ENCODE measurements at regions not wholly inside any gene's neighbourhood (a gene's known extent, or its start where the extent isn't known, plus 50 kb on each side); places are given as distances from the start of the nearest gene placed in this dataset.

DNA sequence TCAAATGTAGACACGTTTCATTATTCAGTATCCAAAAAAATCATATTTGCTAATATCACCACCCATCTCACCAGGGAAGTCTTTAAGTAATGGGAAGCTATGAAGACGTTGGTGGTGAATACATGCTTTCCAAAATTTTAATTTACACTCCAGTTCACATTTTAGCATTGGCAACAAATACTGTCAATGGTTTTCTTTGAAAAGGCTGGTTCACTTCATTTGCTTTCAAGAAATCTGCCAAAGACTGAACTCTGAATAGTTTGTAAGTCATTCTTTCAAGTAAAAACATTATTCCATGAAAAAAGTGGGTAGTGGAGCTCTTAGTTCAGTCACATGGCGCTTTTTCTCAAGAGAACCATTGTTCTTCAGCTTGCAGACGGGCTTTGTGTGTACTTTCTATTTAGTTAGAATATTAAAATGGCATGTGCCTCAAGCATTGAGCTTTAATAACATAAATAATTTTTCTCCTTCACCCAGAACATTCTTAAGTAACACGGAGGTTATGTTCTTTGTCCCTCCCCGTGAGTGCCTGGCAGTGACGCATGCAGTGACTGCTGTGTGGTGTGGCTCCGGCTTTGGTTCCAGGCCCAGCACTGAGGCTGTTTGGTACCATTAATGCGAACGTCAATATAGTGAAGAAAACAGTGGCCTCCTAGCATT is 300.0 kb upstream of the HDAC4 start:
- no peak for DNase-seq

DNA sequence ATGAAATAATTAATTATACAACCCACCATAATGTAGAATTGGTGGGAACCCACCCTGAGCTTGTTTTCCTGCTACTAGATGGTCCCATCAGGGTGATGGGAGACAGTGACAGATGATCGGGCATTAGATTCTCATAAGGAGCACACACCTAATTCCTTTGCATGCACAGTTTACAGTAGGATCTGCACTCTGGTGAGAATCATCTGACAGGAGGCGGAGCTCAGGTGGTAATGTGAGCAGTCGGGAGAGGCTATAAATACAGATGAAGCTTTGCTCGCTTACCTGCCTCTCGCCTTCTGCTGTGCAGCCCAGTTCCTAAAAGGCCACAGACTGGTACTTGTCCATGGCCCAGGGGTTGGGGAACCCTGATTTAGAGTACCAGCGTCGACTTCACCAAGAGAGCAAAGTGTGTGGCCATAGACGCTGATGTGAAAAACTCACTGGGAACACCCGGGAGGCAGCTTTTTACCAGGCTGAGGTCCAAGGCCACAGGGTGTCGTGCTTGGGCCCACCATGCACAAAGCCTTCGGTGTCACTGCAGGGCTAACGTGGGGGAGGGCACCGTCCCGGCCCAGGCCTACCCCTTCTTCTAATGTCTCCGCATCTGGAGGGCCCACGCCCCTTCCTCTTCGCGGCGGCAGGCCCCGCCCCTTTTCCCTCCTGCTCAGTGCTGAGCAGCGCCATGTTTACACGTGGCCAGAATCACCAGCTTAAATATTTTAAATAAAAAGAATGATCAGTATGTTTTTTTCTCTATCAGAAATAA is 296.8 kb upstream of the HDAC4 start:
- no peak for DNase-seq

DNA sequence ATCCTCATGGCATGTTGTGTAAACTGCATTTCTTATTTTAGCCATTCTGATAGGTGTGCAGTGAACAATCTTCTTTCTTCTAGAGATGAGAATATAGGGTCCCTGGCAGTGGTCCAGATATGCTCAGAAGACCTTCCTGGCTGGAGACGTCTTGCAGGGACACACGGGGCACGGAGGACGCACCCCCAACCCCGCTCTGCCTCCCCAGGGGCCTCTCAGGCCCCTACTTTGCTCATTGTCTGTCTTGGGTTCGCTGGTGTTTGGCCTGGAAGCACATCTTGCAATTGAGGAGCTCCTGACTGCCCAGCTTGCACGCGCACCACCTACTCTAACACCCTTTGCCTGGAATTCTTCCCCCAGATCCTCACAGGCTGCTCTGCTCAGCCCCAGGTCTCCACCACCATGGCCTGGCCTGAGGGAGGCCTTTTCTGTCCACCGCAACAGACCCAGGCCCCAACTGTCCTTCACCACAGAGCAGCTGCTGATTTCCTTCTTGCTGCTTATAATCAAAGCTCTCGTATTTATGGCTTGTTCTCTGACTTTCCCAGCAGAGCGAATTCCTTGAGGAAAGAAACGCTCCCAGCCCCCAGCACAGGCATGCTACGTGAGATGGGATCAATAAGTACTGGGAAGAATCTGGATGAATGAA is 295.9 kb upstream of the HDAC4 start:
- no peak for DNase-seq

DNA sequence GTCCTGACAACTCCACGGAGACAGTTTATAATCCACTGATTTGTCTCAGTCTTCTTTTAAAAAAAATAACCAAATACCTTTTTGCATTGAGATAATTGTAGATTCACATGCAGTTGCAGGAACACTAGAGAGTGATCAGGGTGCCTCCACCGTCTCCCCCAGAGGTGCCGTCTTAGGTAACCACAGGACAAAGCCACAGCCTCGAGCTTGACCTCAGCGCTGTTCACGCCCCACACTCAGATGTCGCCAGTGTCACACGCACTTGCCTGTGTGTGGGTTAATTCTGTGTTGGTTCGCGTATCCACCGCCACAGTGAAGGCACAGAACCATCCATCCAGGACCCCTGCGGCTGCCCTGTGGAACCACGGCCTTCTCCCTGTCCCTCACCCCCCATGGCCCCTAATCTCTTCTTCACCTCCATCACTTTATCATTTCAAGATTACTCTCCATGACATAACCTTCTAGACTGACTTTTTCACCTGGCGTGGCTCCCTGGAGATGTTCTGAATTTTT is 295.0 kb upstream of the HDAC4 start:
- no peak for DNase-seq

DNA sequence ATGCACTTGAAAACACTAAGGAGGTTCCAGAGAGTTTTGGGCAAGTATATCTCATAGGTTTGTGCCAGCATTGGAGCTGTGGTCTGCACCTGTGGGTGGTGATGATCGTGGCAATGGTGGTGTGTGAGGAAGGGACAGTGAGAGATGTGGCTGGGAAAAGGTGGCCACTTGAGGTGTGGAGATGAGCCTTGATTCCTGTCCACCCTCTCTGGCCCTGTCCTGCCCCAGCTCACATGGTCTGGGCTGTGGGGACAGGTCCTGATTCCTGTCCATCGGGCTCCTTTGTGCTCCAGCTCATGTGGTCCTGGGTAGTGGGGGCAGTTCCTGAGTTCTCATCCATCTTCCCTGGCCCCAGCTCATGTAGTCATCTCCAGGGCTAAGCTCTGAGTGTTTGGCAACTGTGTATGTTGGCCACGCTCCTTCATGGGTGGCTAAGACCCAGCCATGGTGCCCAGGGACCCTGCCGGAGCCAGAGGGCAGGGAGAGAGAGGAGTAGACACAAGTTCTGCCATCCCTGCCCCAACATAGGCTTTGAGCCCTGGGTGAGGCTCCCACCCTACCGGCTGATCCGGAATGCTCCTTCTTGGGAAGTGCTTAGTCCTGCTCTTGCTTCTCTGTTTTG is 294.4 kb upstream of the HDAC4 start:
- DNase-seq, result no peak

DNA sequence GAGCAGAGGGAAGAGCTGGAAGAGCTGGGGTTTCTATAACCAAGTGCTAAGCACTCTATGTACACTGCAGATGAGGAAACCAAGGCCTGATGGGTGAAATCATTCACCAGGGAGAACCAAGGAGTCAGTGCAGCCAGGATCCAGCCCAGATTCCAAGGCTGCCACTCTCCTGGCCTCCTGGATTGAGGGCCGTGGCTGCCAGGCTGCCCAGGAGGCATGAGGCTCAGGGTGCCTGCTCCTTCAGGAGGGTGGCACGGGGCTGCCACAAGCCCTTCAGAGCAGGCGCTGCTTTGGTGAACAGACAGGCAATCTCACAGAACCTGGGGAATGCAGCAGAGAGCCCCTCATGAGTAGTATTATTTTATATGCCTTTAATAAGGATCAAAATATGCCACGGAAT is 293.7 kb upstream of the HDAC4 start:
- DNase-seq, result no peak

DNA sequence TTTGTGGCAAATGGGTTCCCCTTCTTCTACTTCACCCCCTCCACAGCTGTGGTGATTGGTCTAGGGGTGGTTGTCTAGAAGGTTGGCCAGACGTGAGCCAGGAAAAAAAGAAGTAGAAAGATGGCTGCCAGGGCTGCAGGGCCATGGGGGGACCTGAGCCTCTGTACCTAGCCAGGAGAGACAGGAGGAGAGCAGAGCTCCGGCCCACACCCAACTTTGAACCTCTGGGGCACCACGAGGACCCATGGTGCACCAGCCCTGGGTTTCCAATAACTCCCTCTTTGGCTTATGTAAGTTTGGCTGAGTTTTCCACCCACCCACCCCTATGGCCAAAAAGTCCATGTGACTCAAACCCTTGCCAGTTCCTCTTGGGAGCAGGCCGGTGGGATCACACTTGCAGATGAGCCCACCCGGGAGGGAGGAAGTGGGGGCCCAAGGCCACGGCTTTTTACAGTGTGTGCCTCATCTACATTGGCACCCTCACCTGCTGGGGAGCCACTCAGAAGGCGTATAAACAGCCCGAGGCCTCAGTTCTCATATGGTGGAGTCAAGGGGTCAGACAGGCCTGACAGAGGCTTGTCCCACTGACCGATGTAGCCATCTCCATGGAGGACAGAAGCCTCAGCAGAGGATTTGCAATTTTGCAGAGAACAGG is 293.1 kb upstream of the HDAC4 start:
- DNase-seq, result no peak

DNA sequence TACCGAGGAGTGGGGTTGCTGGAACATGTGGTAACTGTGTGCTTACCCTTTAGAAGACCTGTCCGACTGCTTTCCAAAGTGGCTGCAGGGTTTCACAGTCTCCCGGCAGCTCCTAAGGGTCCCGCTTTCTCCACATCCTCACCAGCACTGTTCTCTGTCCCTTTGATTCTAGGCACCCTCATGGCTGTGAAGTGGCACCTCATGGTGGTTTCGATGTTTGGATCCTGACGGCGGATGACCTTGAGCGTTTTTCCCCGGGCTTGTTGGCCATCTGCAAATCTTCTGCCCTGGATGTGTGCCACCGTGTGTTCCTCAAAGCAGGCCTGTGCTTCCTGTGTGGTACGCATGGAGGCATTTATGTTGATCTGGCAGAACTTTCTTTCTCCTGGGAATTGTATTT is 292.5 kb upstream of the HDAC4 start:
- DNase-seq, result no peak

DNA sequence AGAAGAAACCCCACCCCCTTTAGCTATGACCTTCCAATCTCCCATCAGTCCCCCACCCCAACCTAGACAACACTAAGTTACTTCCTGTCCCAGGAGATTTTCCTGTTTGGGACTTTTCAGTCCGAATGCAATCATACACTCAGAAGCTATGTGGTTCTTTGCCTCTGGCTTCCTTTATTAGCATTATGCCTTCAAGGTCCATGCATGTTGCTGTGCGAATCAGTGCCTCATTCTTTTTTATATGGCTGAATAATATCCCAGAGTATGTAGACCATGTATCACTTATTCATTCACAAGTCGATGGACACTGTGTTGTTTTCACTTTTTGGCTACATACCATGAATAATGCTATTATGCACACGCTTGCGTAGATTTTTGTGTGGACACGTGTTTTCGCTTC is 292.1 kb upstream of the HDAC4 start:
- DNase-seq, result no peak

DNA sequence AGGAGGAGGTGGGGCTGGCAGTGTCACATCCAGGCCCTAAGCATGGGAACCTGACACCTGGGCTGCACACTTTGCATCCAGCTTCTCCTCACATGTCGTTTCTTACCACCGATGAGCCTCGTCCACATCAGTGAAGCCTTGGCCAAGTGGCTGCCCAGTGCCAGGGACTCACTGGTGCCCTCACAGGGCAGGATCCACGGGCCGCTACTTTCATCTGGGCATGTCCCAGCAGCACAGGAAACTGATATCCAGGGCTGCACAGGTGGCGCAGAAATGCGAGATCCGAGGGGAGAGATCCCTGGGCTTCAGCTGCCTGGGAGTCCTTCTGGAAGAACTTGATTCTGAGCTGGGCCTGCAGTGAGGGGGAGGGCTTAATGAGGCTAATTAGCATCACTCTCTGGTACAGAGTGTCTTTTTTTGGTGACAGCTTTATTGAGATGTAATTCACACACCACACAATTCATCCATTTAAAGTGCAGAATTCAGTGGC is 291.6 kb upstream of the HDAC4 start:
- peak; percentile 55 to 85 for DNase-seq

DNA sequence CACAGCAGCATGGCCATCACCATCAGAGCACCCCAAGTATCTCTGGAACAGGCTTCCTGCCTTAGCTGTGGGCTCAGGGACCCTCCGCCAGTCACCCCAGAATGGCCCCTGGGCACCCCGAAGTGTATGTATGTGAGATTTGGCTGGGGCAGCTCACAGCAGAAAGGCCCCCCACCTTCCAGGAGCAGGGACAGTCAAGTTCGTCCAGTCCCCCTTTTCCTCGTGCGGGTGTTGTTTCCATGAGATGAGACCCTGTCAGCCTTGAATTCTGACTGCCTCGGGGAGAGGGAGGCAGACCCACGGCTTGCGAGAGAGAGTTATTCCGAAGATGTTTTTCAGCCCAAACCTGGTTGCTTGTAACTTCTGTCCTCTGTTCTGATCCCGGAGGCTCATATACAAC is 290.9 kb upstream of the HDAC4 start:
- DNase-seq, result no peak

DNA sequence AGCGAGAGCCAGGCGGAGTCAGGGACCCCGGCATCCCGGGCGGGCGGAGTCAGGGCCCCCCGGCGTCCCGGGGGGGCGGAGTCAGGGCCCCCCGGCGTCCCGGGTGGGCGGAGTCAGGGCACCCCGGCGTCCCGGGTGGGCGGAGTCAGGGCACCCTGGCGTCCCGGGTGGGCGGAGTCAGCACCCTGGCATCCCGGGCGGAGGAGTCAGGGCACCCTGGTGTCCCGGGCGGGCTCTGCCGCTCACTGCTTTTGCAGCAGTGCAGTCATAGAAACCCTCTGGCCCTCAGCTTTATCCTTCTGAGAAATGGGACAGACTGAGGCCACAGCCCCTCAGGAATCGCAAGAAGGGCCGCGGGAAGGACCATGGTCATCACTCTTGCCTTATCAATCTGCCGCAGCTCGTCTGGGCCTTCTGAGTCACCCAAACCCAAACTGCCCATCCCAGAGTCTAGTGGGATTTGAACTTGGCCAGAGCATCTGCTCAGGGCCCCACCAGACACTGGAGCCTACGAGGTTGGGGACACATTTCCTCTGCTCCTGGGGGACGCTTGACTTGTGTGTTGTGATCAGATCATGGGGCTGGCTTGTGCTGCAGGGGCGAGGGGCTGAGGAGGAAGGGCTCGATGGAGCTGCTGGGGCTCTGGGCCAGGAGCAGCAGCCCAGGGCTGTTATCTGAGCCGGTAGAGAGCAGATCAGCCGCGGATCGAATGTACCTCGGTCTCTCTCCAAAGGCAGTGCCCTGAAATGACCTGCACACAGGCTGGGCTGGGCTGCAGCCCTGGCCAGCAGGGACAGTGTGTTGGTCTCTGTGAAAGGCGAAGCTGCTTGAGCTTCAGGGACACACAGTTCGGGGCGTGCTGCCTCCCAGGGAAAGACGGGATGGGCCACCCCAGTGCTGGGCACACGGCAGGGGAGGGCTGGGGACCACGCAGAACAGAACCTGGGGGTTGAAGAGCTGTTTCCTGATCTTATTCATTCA is 290.1 kb upstream of the HDAC4 start:
- DNase-seq, result no peak

DNA sequence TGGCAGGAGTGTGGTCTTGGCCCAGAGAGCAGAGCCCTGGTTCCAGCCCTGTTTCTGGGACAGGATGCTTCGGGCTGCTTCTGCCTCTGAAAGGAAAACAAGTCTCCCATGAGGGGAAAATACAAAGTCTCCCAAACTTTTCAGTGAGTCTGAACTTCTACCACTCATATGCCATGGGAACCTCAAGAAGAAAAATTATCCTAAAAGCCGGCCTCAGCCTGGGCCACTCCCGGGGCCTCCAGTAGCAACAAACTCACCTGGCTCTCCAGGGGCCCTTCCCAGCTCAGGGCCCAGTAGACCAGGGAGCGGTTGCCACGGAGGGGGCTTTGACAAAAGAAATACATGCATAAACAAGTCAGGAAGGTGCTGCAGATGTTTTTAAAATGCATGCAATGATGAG is 289.2 kb upstream of the HDAC4 start:
- DNase-seq, result no peak

DNA sequence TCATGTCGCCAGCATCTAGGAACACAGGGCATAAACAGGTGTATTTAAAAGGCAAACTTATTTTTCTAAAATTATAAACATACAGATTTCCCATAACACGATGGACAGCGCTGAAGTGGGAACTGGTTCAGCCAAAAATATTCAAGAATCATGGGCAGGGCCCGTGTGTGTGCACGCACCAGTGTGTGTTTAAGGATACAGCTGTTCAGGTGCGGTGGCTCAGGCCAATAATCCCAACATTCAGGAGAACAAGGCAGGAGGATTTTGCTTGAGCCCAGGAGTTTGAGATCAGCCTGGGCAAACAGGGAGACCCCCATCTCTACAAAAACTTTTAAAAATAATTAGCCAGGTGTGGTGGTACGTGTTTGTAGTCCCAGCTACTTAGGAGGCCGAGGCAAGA is 288.6 kb upstream of the HDAC4 start:
- DNase-seq, result no peak

DNA sequence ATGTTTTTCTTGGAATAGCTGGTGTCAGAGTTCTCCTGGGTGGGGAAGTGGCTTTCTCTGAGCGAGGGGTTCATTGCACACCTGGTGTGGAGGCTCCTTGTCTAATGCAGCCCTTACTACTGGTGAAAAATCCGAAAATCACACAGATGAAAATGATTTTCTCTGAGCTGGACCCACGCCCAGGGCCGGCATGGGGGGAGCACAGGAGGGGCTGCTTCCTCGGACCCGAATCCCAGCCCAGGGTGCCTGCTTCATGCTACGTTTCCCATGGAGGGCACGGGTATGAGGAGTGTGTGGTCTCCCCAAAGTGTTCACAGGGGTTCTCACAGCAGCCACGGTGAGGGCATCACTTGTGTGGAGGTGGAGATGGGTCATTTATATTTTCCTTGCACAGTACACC is 288.0 kb upstream of the HDAC4 start:
- no peak for DNase-seq

DNA sequence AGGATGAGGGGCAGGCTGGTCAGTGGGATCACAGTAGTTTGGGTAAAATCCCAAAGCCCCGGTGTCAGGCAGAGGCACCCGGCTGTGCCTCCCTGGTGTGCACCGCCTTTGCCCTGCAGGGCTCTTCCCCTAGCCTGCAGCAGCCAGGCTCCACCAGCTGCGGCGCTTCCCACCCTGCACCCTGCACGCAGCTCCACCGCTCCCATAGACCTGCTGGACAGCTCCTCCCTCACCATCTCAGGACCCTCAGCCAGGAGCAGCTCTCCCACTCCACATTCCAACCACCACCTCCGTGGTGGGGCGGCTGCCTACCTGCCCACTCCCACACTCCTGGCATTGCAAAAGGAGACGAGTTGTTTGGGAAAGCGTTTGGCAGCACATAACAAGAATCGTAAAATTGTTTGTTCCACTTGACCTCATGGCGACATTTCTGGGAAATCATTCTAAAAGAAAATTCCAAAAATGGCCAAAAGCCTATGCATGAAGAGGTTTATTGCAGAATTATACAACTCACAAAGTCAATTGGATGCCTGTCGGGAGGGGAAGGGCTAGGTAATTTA is 287.4 kb upstream of the HDAC4 start:
- DNase-seq, result no peak

DNA sequence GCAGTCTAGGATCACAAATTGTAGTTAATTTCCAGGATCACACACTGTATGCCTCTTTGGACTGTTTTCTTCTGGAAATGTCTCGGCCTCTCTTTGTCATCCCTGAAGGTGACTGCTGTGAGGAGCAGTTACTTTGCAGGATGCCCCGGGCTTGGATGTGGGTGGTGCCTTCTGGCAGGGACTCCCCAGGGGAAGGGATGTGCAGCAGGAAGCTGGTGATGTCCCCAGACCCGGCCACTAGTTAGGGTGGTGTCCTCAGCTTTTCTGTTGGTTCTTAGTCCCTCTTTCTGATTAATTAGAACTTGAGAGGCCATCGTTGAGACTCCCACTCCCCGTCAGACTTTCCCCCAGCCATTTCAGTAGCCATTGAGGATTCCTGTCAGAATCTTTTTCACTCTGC is 286.6 kb upstream of the HDAC4 start:
- DNase-seq, result no peak

DNA sequence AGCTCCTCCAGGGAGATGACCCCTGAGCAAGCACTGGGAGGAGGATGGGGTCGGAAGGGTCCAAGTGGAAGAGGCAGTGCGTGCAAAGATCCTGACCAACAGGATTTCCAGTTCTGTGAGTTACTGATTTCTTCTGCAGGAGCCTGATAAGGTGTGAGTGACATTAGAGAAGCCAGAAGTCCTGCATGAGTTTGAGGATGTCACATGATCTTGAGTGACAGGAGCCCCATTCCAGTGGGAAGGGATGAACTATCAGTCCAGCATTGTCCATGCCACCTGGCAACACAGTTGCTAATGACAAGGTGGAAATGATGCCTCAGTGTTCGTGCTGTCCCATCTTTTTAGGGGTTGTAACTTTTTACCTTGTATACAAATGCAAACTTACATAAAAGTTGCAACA is 285.1 kb upstream of the HDAC4 start:
- no peak for DNase-seq

DNA sequence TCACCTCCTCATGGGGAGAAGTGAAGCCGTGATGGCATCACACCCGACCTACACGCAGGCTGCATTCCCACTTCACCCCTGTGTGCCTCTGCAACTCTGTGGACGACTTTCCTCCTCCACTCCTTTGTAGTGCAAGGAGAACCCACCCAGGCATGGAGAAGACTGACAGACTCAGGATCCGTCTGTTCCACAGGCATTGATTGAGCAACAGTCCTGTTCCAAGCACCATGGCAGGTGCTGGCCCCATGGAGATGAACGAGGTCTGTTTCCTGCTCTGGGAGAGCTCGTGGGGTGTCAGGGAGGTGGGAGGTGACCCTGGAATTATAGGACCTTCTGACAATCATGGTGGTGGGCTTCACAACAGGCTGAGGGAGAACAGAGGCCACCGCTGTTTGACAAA is 284.7 kb upstream of the HDAC4 start:
- no peak for DNase-seq

DNA sequence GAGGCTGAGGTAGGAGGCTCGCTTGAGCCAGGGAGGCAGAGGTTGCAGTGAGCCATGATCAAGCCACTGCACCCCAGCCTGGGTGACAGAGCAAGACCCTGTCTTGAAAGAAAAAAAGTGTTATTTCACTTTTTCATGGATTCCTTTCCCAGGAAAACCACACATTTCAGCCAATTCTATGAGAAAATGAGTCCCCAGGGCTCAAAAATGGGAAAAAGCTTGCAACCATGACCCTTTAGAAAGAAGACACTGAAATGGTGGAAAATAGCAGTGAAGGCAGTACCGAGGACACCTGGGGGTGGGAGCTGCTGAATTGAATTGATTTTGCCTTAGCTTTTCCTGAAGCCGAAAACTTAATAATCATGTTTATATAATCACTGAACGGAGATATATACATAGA is 284.2 kb upstream of the HDAC4 start:
- DNase-seq, result no peak

DNA sequence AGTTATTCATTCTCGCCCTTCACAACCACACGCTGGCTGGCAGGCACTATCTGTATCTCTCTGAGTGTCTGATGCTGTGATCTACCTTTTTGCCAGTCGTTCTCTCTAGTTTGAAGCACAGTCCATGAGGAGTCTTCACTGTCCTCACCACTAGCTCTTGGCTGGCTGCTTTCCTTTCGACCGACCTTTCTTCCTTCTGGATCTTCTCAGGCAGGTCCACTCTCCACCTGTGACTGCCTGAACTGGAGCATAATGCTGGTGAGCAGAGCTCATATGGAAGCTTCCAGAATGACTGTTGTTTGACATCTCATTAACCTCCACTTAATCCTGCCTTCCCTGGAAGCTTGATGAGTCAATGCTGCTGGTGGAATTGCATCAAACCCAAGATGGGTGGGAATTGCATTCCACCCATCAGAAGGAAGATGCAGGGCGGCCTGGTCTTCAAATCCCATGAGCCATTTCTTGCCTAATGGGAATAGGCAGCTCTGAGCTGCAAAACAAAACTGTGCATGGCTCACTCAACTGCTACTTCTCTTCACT is 283.5 kb upstream of the HDAC4 start:
- DNase-seq, result no peak

Measured in NCI-H524 (cell line).